Vagina (tissue), 2 donors: ENCODE measurements at regions not wholly inside any gene's neighbourhood (a gene's known extent, or its start where the extent isn't known, plus 50 kb on each side); places are given as distances from the start of the nearest gene placed in this dataset.

Experiments used
- POLR2A ChIP-seq, 2 donors: fragments of 450-650 bp; IDR thresholded peaks; one replicate each; pipeline ENCODE4 v1.6.1; 2017; ENCODE audit warnings: antibody characterized with exemption in 2 of 2, mild to moderate bottlenecking in 2 of 2, moderate library complexity in 2 of 2
- POLR2AphosphoS5 ChIP-seq, 2 donors: sonication (generic); formaldehyde crosslinking; IDR thresholded peaks; one replicate each; pipeline ENCODE4 v1.9.0; 2017; ENCODE audit warnings: antibody characterized with exemption in 2 of 2, mild to moderate bottlenecking in 2 of 2, low read depth in 1 of 2; ENCODE audit not compliant: insufficient read depth in 1 of 2
- TF ChIP-seq, protein P1 (sequence below), 3 experiments: fragments of 450-650 bp in 2 of 3; fragments of 200-600 bp in 1 of 3; sonication (generic) in 1 of 3; IDR thresholded peaks; one replicate each; pipeline ENCODE4 v1.5.1; 2017 to 2019; ENCODE audit warnings: antibody characterized with exemption in 3 of 3, mild to moderate bottlenecking in 2 of 3, moderate library complexity in 2 of 3

- TF ChIP-seq, protein P1, sequence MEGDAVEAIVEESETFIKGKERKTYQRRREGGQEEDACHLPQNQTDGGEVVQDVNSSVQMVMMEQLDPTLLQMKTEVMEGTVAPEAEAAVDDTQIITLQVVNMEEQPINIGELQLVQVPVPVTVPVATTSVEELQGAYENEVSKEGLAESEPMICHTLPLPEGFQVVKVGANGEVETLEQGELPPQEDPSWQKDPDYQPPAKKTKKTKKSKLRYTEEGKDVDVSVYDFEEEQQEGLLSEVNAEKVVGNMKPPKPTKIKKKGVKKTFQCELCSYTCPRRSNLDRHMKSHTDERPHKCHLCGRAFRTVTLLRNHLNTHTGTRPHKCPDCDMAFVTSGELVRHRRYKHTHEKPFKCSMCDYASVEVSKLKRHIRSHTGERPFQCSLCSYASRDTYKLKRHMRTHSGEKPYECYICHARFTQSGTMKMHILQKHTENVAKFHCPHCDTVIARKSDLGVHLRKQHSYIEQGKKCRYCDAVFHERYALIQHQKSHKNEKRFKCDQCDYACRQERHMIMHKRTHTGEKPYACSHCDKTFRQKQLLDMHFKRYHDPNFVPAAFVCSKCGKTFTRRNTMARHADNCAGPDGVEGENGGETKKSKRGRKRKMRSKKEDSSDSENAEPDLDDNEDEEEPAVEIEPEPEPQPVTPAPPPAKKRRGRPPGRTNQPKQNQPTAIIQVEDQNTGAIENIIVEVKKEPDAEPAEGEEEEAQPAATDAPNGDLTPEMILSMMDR (IDR thresholded peaks at IDR 0.05): no peak
- no peak for TF ChIP-seq POLR2A (IDR thresholded peaks at IDR 0.05)
- TF ChIP-seq POLR2AphosphoS5 (IDR thresholded peaks at IDR 0.05; ENCODE audit: insufficient read depth in 1 of 2, low read depth in 1 of 2): no peak
These were observed 580.2 kb downstream of the MID1IP1 start for GRCh38 chrX:39381422-39381821.
